Activated CD8-positive, alpha-beta memory T cell treated with anti-CD3 and anti-CD28 coated beads, Interleukin-2, amount 50 U/mL, for 24 hours (primary cell): ENCODE measurements at regions not wholly inside any gene's neighbourhood (a gene's known extent, or its start where the extent isn't known, plus 50 kb on each side); places are given as distances from the start of the nearest gene placed in this dataset.

Source experiments
- DNase-seq: peaks from one replicate; pipeline ENCODE4 v3.0.0-alpha.2; 2020; ENCODE audit errors: extremely low read depth

GRCh38 chr11:116162086-116162885 is 610.5 kb downstream of the BUD13 start:
- DNase-seq: no peak

- no peak for DNase-seq
Observed at GRCh38 chr11:116148645-116149044, 624.1 kb downstream of the BUD13 start.

DNA sequence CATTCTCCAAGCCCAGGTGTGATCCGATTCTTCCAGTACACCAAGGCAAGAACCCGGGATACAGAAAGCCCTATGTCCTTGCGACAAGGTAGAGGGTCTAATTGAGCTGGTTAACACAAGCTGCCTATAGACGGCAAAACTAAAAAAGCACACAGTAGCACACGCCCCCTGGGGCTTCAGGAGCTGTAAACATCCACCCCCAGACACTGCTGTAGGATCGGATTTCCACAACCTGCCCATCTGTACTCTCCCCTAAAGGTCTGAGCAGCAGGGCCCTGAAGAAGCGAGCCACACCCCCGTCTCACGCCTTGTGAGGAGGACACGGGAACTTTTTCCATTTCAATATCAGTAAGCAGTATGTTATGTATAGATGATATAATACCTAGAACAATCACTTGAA is 624.7 kb downstream of the BUD13 start:
- DNase-seq: no peak

GRCh38 chr11:116145187-116145865 is 627.5 kb downstream of the BUD13 start:
- no peak for DNase-seq

- no peak for DNase-seq
Observed at GRCh38 chr11:116144387-116144958, 628.3 kb downstream of the BUD13 start.

- DNase-seq: no peak
Observed at GRCh38 chr11:116138280-116138679, 634.1 kb upstream of the CADM1 start.

- DNase-seq: no peak
Observed at GRCh38 chr11:116137753-116138152, 633.5 kb upstream of the CADM1 start.

DNA sequence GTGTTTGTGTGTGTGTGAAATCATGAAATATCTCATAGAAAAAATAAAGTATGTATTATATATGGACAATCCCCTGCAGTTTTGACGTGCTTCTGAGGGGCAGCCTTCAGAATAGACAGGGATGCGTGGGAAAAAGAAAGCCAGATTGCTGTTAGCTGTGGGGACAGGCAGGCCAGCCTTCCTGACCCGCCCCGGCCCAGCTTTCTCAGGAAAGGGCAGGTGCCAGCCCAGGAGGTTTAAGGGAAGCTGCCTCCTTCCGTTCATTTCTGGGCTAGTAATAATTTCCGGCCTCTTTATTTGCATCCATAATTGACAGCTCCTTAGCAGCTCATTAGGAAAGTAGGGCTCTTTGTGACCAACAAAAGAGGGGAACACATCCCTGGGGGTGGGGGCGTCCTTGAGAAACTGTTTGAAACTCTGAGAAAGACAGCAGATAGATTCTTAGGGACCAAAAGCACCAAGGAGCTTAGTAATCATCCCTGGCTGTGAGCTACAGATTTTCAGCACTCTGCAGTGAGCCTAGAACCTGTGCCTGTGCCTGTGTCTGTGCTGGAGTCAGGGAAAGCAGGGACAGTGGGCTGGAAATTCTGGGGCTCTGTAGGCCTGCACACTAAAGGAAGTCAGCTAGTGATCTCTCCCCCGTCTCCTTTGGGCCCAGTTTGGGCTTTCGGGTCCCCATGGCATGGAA is 632.9 kb upstream of the CADM1 start:
- no peak for DNase-seq

- no peak for DNase-seq
Observed at GRCh38 chr11:116135891-116136290, 631.7 kb upstream of the CADM1 start.

DNA sequence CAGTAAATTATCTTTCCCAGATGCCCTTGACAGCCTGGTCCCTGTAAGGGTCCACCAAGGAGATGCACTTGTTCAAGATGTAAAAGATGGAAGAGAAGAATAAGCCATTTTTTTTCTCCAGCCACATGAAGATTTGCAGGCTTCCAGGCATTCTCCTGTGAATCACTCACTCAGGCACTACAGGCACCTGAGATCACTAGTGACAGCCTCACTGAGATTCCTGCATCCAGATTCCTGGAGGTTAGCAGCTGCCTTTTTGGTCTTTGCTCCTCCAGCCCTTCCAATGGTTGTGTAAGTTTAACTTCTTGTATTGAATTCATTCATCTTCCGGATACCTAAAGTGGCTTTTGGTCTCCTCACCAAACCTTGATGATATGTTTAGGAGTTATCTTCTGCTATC is 630.2 kb upstream of the CADM1 start:
- DNase-seq: no peak

DNA sequence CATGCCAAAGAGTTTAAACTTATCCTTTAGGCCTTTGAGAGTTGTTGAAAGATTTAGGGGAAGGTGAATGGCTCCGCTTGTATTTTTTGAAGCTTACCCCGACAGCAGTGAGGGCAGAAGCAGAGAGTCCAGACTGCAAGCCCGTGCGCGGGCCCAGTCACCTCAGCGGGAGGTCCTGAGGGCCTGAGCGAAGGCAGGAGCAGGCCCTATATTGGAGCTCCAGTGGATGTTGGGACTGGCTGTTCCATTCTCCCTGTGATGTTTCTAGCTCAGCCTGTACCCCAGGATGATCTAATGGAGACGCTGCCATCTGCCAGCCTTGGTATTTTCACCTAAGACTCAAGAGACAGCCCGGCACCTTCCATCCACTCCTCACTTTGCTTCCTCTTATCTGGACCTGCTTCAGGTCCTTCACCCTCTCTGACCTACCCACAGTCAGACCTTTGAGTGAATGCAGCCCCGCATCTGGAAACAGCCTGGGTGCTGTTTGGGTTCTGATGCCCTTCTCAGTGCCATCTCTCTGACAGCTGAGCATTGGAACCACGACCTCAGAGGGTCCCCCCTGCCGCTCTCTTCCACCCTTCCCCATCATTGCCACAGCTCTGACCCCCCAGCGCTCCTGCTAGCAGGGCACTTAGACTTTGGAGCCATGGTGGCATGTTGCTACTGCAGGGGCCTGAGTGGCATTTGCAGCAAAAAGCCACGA is 628.2 kb upstream of the CADM1 start:
- no peak for DNase-seq

DNA sequence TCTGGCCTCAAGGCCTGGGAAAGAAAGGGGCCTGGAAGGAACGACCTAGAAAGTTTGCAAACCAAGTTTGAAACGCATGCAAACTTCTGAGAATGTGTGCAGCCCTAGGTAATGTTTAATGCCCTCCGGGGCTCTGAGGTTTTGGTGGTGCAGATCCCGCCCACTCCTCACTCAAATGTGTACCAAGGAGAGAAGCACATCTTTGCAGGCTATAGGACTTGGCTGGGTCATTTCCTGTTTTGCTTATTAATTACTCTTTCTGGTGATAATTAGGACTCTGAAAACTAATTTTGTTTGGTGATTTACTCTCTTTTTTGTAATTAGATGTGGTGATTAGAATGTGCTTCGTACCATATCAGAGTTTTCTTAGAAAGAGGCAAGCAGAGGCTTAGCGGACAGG is 625.9 kb upstream of the CADM1 start:
- no peak for DNase-seq

- DNase-seq: no peak
Observed at GRCh38 chr11:116129456-116129855, 625.2 kb upstream of the CADM1 start.

GRCh38 chr11:116126562-116126961 is 622.3 kb upstream of the CADM1 start:
- no peak for DNase-seq

- DNase-seq: no peak
Observed at GRCh38 chr11:116124922-116125714, 620.9 kb upstream of the CADM1 start.

GRCh38 chr11:116123739-116124138 is 619.5 kb upstream of the CADM1 start:
- DNase-seq: no peak

- no peak for DNase-seq
Observed at GRCh38 chr11:116122697-116123472, 618.7 kb upstream of the CADM1 start.

DNA sequence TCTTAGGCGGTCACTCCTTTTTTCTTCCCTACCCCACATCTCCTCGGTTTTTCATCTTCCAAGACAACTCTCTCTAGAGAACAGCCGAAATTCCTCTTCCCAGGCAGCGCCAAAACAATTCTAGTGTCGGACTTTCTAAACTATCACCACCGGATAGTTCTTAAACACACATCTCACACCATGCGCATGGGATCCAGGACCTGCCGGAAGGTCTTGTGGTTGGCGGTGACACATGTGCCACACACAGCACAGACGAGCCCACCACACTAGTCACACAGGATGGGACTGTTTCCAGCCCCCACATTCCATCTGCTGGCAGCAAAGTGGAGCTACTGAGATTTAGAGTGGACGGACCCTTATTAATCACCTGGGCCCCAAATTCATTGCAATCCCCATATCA is 614.9 kb upstream of the CADM1 start:
- no peak for DNase-seq

DNA sequence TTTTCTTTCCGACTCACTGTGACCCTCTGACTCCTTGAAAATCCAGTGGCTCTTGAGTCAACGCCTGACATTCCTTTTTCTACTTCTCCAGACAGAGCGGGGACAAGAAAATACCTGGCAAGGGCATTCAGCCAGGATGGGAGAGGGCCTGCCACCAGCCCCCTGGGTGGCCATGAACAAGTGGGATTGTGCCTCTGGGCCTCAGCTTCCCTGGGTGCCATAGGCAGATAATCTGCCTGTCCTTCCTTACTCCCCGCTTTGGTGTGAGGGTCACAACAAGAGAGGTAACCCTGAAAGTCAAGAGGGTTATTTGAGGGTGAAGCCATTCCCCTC is 613.9 kb upstream of the CADM1 start:
- no peak for DNase-seq
